ENCODE measurements at regions not wholly inside any gene's neighbourhood (a gene's known extent, or its start where the extent isn't known, plus 50 kb on each side); places are given as distances from the start of the nearest gene placed in this dataset.

DNA sequence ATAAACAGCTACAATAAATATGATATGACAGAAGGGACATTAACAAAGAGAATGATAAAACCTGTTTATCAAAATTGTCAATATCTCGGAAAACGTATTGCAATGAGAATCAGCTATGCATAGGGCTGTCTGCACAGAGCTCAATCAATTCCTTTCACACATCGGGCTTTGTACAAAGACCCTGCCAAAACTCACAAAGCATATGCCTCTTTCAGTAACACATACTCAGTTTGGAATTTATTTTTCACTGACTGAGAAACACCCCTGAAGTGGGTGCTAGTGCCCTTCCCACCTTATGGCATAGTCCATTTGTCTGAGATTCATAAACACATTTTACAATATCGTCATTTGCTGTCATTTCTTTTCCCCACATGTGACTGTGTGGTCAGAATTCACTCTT, 815.8 kb upstream of the FAM98A start:
- H3K9me2 ChIP-seq (replicated peaks; ENCODE audit: insufficient read depth, low read length) = no peaks in the 10 kb centered on the region
- no peak overlapping the region for H3K9ac ChIP-seq (ENCODE audit: low read length)
- no peaks in the 10 kb centered on the region for H4K20me1 ChIP-seq (ENCODE audit: low read depth, low read length)

DNA sequence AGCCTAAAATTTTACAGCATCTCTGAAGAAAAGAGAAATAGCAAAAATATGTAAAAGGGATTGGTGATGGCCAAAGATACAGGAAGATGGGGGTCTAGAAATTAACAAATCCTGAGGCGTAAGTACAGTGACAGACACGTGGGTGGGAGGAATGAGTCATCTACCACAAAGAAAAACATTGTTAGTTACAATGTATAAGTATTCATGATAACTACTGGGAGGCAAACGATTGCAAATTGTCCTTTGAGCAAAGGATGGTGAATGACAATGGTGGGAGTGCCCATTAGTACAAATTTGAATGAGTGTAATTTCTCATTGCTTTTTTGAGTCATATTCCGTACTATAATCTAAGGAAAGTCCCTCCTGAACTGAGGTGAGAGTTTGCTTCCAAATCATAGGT, 809.0 kb upstream of the FAM98A start:
- H3K9me2 ChIP-seq (replicated peaks; ENCODE audit: insufficient read depth, low read length) = no peaks in the 10 kb centered on the region
- no peak overlapping the region for H2AFZ ChIP-seq (ENCODE audit: low read depth, low read length, severe bottlenecking)
- H3K79me2 ChIP-seq (ENCODE audit: insufficient read depth, low read length) = no peaks in the 10 kb centered on the region
- H3K9ac ChIP-seq (ENCODE audit: low read length) = no peak overlapping the region
- H3K36me3 ChIP-seq (ENCODE audit: low read length) = no peaks in the 10 kb centered on the region
- H3K27me3 ChIP-seq (ENCODE audit: low read length) = no peaks in the 10 kb centered on the region
- no peaks in the 10 kb centered on the region for H3K9me3 ChIP-seq (ENCODE audit: insufficient read depth, low read length)
- no peaks in the 10 kb centered on the region for H3F3A ChIP-seq (ENCODE audit: insufficient read depth)
- H3K27ac ChIP-seq (ENCODE audit: low read depth, low read length) = no peak overlapping the region
- no peak overlapping the region for H3K4me2 ChIP-seq (ENCODE audit: low read depth, low read length, poor library complexity, severe bottlenecking)
- no peak overlapping the region for H3K4me3 ChIP-seq (ENCODE audit: insufficient read depth, low read length, poor library complexity, severe bottlenecking)
- no peaks in the 10 kb centered on the region for H4K20me1 ChIP-seq (ENCODE audit: low read depth, low read length)
- TF ChIP-seq EZH2phosphoT487 (conservative IDR thresholded peaks at IDR 0.05; ENCODE audit: low read length) = no peak
- TF ChIP-seq, protein P1, sequence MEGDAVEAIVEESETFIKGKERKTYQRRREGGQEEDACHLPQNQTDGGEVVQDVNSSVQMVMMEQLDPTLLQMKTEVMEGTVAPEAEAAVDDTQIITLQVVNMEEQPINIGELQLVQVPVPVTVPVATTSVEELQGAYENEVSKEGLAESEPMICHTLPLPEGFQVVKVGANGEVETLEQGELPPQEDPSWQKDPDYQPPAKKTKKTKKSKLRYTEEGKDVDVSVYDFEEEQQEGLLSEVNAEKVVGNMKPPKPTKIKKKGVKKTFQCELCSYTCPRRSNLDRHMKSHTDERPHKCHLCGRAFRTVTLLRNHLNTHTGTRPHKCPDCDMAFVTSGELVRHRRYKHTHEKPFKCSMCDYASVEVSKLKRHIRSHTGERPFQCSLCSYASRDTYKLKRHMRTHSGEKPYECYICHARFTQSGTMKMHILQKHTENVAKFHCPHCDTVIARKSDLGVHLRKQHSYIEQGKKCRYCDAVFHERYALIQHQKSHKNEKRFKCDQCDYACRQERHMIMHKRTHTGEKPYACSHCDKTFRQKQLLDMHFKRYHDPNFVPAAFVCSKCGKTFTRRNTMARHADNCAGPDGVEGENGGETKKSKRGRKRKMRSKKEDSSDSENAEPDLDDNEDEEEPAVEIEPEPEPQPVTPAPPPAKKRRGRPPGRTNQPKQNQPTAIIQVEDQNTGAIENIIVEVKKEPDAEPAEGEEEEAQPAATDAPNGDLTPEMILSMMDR (IDR thresholded peaks at IDR 0.05; ENCODE audit: insufficient read depth, low read length, poor library complexity, severe bottlenecking) = no peak

More for the DNA sequence above, 815.8 kb upstream of the FAM98A start:
- no peak overlapping the region for H2AFZ ChIP-seq (ENCODE audit: low read depth, low read length, severe bottlenecking)
- TF ChIP-seq, protein P1 (IDR thresholded peaks at IDR 0.05; ENCODE audit: insufficient read depth, low read length, poor library complexity, severe bottlenecking) = no peak
- H3K79me2 ChIP-seq (ENCODE audit: insufficient read depth, low read length) = no peaks in the 10 kb centered on the region
- no peaks in the 10 kb centered on the region for H3K9me3 ChIP-seq (ENCODE audit: insufficient read depth, low read length)
- no peaks in the 10 kb centered on the region for H3F3A ChIP-seq (ENCODE audit: insufficient read depth)
- H3K27me3 ChIP-seq (ENCODE audit: low read length) = no peaks in the 10 kb centered on the region
- no peak overlapping the region for H3K4me3 ChIP-seq (ENCODE audit: insufficient read depth, low read length, poor library complexity, severe bottlenecking)
- H3K27ac ChIP-seq (ENCODE audit: low read depth, low read length) = no peak overlapping the region
- H3K36me3 ChIP-seq (ENCODE audit: low read length) = no peaks in the 10 kb centered on the region
- no peak overlapping the region for H3K4me2 ChIP-seq (ENCODE audit: low read depth, low read length, poor library complexity, severe bottlenecking)

DNA sequence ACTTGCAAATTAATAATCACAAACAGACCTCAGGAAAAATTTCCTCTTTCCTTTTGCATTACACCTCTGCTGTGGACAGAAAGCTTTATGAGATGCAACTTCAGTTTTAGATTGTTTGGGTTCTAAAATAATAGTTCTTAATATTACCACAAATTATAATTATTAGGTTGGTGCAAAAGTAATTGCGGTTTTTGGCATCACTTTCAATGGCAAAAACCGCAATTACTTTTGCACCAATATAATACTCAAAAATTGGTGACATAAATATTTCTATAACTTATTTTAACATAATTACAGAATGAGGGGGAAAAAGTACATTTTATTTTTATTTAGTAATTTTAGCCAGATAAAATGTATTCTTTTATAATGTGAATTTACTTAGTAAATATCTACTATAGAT, 804.4 kb upstream of the FAM98A start:
- no peak overlapping the region for H3K9ac ChIP-seq (ENCODE audit: low read length)
- no peak overlapping the region for H2AFZ ChIP-seq (ENCODE audit: low read depth, low read length, severe bottlenecking)
- H3K79me2 ChIP-seq (ENCODE audit: insufficient read depth, low read length) = no peaks in the 10 kb centered on the region
- H3F3A ChIP-seq (ENCODE audit: insufficient read depth) = no peaks in the 10 kb centered on the region
- TF ChIP-seq, protein P1 (IDR thresholded peaks at IDR 0.05; ENCODE audit: insufficient read depth, low read length, poor library complexity, severe bottlenecking) = no peak
- no peak for TF ChIP-seq EZH2phosphoT487 (conservative IDR thresholded peaks at IDR 0.05; ENCODE audit: low read length)
- no peak overlapping the region for H3K4me2 ChIP-seq (ENCODE audit: low read depth, low read length, poor library complexity, severe bottlenecking)
- no peaks in the 10 kb centered on the region for H4K20me1 ChIP-seq (ENCODE audit: low read depth, low read length)
- no peak overlapping the region for H3K27ac ChIP-seq (ENCODE audit: low read depth, low read length)
- H3K27me3 ChIP-seq (ENCODE audit: low read length) = no peaks in the 10 kb centered on the region
- H3K36me3 ChIP-seq (ENCODE audit: low read length) = no peaks in the 10 kb centered on the region
- no peaks in the 10 kb centered on the region for H3K9me3 ChIP-seq (ENCODE audit: insufficient read depth, low read length)
- H3K9me2 ChIP-seq (replicated peaks; ENCODE audit: insufficient read depth, low read length) = no peaks in the 10 kb centered on the region
- H3K4me3 ChIP-seq (ENCODE audit: insufficient read depth, low read length, poor library complexity, severe bottlenecking) = no peak overlapping the region

DNA sequence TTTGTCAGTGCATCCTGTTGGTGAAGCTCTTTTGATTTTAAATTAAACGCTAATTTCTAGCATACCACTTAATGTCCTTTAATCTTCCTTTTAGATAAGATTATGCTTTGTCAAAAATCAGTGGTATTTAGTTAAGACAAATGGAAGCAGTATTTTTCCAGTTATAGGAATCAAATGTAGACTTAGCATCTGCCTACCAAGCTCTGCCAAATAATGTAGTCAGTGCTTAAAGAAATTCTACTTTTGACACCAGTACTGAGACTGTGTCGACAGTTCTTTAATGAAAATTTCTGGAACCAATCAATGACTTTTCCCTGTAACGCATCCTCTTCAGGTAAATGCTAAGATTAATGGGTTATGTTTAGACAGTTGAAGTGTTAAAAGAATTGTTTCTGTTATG, 803.3 kb upstream of the FAM98A start:
- Histone ChIP-seq H3K4me3 (ENCODE audit: insufficient read depth, low read length, poor library complexity, severe bottlenecking) (no peak overlapping the region), H4K20me1 (ENCODE audit: low read depth, low read length) (no peaks in the 10 kb centered on the region), H3K27ac (ENCODE audit: low read depth, low read length) (no peak overlapping the region), H3F3A (ENCODE audit: insufficient read depth) (no peaks in the 10 kb centered on the region), H3K9me3 (ENCODE audit: insufficient read depth, low read length) (no peaks in the 10 kb centered on the region), H3K9me2 (replicated peaks; ENCODE audit: insufficient read depth, low read length) (no peaks in the 10 kb centered on the region), H3K9ac (ENCODE audit: low read length) (no peak overlapping the region), H3K27me3 (ENCODE audit: low read length) (no peaks in the 10 kb centered on the region), H3K79me2 (ENCODE audit: insufficient read depth, low read length) (no peaks in the 10 kb centered on the region), H3K4me2 (ENCODE audit: low read depth, low read length, poor library complexity, severe bottlenecking) (no peak overlapping the region), H2AFZ (ENCODE audit: low read depth, low read length, severe bottlenecking) (no peak overlapping the region), H3K36me3 (ENCODE audit: low read length) (no peaks in the 10 kb centered on the region)
- TF ChIP-seq, protein P1 (IDR thresholded peaks at IDR 0.05; ENCODE audit: insufficient read depth, low read length, poor library complexity, severe bottlenecking) = no peak
- no peak for TF ChIP-seq EZH2phosphoT487 (conservative IDR thresholded peaks at IDR 0.05; ENCODE audit: low read length)

Measured in SU-DHL-6 (cell line).